Peyer's patch (tissue), 4 donors: ENCODE measurements at regions not wholly inside any gene's neighbourhood (a gene's known extent, or its start where the extent isn't known, plus 50 kb on each side); places are given as distances from the start of the nearest gene placed in this dataset.

Experiments
- CTCF ChIP-seq, 6 experiments: fragments of 450-650 bp in 4 of 6; fragments of 200-600 bp in 2 of 6; sonication (generic) in 1 of 6; IDR thresholded peaks; one replicate each; pipeline ENCODE4 v1.5.1; 2017 to 2019; ENCODE audit warnings: antibody characterized with exemption in 6 of 6, mild to moderate bottlenecking in 3 of 6, moderate library complexity in 1 of 6
- POLR2A ChIP-seq, 2 donors: fragments of 450-650 bp; IDR thresholded peaks; one replicate each; pipeline ENCODE4 v1.5.1; 2017; ENCODE audit warnings: antibody characterized with exemption in 2 of 2, mild to moderate bottlenecking in 2 of 2, moderate library complexity in 2 of 2

GRCh38 chr15:97036301-97036700, 705.8 kb downstream of the NR2F2 start:
- no peak for TF ChIP-seq CTCF (IDR thresholded peaks at IDR 0.05)
- no peak for TF ChIP-seq POLR2A (IDR thresholded peaks at IDR 0.05)
